GM23338 (cell line): ENCODE measurements at regions not wholly inside any gene's neighbourhood (a gene's known extent, or its start where the extent isn't known, plus 50 kb on each side); places are given as distances from the start of the nearest gene placed in this dataset.

Source experiments
- CREB1 ChIP-seq: fragments of 250-450 bp; sonication (Bioruptor Pico); IDR thresholded peaks from 2 replicates; pipeline ENCODE4 v1.5.0; 2020; ENCODE audit warnings: low read depth, mild to moderate bottlenecking, moderate library complexity
- CTCF ChIP-seq, 2 experiments: fragments of 200-600 bp in 1 of 2; sonication (generic) in 1 of 2; conservative IDR thresholded peaks; 2 replicates each; pipeline versions ENCODE4 v1.5.1 to v1.6.1; 2016 to 2017; ENCODE audit warnings: antibody characterized with exemption in 2 of 2, low read depth in 2 of 2, mild to moderate bottlenecking in 2 of 2, moderate library complexity in 1 of 2
- EZH2 ChIP-seq: fragments of 200-600 bp; sonication (generic); IDR thresholded peaks from one replicate; pipeline ENCODE4 v1.8.0; 2017; ENCODE audit warnings: antibody characterized with exemption, mild to moderate bottlenecking, low read depth; ENCODE audit not compliant: unreplicated experiment
- EZH2phosphoT487 ChIP-seq: fragments of 200-600 bp; sonication (generic); IDR thresholded peaks from one replicate; pipeline ENCODE4 v1.8.1; 2018; ENCODE audit warnings: antibody characterized with exemption; ENCODE audit not compliant: unreplicated experiment
- POLR2AphosphoS5 ChIP-seq: IDR thresholded peaks from 2 replicates; pipeline ENCODE4 v1.6.1; 2016; ENCODE audit warnings: antibody characterized with exemption, low read depth
- STAT1 ChIP-seq: IDR thresholded peaks from one replicate; pipeline ENCODE4 v1.6.1; 2016; ENCODE audit warnings: antibody characterized with exemption; ENCODE audit not compliant: unreplicated experiment
- TF ChIP-seq, protein P1 (sequence below): IDR thresholded peaks from one replicate; pipeline ENCODE4 v1.6.1; 2018; ENCODE audit warnings: antibody characterized with exemption; ENCODE audit not compliant: unreplicated experiment

DNA sequence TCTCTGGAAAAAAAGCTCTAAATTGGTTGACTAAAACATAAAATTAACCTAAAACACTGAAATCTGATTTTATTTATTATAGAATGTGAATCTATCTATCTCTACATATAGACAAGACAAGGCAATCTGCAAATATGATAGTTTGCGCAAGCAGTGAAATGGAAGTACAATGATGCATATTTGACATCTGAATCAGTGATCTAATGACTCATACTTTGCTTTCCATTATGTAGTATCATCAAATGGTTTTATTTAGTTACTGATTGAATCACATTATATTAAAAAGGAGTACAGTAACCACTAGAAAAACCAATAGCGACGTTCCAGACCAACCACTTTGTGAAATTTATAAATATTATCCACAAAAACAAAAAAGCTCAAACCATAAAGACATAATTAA lies 1969.3 kb downstream of the PCDH7 start:
- no peak for TF ChIP-seq EZH2
- TF ChIP-seq CTCF (conservative IDR thresholded peaks at IDR 0.05; ENCODE audit: low read depth in 2 of 2): no peak
- no peak for TF ChIP-seq STAT1
- TF ChIP-seq, protein P1, sequence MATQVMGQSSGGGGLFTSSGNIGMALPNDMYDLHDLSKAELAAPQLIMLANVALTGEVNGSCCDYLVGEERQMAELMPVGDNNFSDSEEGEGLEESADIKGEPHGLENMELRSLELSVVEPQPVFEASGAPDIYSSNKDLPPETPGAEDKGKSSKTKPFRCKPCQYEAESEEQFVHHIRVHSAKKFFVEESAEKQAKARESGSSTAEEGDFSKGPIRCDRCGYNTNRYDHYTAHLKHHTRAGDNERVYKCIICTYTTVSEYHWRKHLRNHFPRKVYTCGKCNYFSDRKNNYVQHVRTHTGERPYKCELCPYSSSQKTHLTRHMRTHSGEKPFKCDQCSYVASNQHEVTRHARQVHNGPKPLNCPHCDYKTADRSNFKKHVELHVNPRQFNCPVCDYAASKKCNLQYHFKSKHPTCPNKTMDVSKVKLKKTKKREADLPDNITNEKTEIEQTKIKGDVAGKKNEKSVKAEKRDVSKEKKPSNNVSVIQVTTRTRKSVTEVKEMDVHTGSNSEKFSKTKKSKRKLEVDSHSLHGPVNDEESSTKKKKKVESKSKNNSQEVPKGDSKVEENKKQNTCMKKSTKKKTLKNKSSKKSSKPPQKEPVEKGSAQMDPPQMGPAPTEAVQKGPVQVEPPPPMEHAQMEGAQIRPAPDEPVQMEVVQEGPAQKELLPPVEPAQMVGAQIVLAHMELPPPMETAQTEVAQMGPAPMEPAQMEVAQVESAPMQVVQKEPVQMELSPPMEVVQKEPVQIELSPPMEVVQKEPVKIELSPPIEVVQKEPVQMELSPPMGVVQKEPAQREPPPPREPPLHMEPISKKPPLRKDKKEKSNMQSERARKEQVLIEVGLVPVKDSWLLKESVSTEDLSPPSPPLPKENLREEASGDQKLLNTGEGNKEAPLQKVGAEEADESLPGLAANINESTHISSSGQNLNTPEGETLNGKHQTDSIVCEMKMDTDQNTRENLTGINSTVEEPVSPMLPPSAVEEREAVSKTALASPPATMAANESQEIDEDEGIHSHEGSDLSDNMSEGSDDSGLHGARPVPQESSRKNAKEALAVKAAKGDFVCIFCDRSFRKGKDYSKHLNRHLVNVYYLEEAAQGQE: no peak
- TF ChIP-seq EZH2phosphoT487: no peak
- no peak for TF ChIP-seq CREB1 (CRISPR knock-in tag)
- TF ChIP-seq POLR2AphosphoS5: no peak
